WTC11 (cell line): ENCODE measurements at regions not wholly inside any gene's neighbourhood (a gene's known extent, or its start where the extent isn't known, plus 50 kb on each side); places are given as distances from the start of the nearest gene placed in this dataset.

ENCODE experiments used
- GABPB1 ChIP-seq: sonication (generic); formaldehyde crosslinking; IDR thresholded peaks from 2 replicates; pipeline ENCODE4 v1.8.1; 2023; ENCODE audit warnings: mild to moderate bottlenecking, missing genetic modification reagents
- JUN ChIP-seq: sonication (generic); formaldehyde crosslinking; IDR thresholded peaks from 2 replicates; pipeline ENCODE4 v1.8.0; 2023; ENCODE audit warnings: mild to moderate bottlenecking, missing genetic modification reagents
- SMAD3 ChIP-seq: sonication (generic); formaldehyde crosslinking; IDR thresholded peaks from 2 replicates; pipeline ENCODE4 v1.8.0; 2022; ENCODE audit warnings: missing genetic modification reagents, mild to moderate bottlenecking, borderline replicate concordance
- TF ChIP-seq, protein P1 (sequence below): fragments of 200-600 bp; IDR thresholded peaks from 2 replicates; pipeline ENCODE4 v1.8.0; 2022; ENCODE audit warnings: antibody characterized with exemption

DNA sequence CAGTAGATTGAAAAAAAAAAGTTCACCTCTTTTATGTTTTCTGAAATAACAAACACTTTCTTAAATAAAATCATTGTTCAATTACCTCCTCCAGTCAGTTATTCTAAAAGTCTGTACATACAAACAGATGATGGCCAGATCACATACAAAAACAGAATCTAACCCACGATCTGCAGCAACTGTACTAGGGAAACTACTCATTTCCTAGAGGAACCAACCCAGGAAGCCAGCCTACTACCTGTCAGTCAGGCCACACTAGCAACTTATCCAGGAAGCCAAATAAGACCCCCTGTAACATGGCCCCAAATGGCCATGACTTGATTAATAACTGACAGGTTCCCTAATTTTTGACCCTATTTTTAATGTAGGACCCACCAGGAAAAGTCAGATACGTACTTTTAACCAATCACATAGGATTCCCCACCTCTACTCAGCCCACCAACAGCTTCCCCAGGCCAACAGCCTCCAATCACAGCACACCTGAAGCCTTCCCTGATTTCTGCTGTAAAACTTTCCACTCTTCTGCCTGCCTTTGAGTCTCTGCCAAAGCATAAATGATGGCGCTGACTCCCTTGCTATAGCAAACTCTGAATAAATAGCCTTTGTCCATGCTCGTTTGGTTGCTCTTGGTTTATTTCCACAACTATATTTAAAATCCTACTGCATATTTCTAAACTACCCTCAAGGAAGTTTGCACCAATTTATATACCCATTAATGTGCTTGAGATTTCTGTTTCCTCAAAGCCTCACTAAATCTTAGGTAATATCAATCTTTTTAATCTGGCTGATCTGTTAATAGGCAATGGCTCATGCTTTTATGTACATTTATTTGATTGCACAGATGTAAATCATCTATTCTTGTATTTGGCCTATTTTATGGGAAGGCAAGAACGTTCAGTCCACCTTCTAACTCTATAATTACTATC lies 486.4 kb downstream of the FBXO15 start:
- TF ChIP-seq GABPB1 (CRISPR knock-in tag) (no peak), SMAD3 (CRISPR knock-in tag) (no peak), JUN (CRISPR knock-in tag) (no peak)
- TF ChIP-seq, protein P1, sequence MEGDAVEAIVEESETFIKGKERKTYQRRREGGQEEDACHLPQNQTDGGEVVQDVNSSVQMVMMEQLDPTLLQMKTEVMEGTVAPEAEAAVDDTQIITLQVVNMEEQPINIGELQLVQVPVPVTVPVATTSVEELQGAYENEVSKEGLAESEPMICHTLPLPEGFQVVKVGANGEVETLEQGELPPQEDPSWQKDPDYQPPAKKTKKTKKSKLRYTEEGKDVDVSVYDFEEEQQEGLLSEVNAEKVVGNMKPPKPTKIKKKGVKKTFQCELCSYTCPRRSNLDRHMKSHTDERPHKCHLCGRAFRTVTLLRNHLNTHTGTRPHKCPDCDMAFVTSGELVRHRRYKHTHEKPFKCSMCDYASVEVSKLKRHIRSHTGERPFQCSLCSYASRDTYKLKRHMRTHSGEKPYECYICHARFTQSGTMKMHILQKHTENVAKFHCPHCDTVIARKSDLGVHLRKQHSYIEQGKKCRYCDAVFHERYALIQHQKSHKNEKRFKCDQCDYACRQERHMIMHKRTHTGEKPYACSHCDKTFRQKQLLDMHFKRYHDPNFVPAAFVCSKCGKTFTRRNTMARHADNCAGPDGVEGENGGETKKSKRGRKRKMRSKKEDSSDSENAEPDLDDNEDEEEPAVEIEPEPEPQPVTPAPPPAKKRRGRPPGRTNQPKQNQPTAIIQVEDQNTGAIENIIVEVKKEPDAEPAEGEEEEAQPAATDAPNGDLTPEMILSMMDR = no peak
